ENCODE measurements at regions not wholly inside any gene's neighbourhood (a gene's known extent, or its start where the extent isn't known, plus 50 kb on each side); places are given as distances from the start of the nearest gene placed in this dataset.

DNA sequence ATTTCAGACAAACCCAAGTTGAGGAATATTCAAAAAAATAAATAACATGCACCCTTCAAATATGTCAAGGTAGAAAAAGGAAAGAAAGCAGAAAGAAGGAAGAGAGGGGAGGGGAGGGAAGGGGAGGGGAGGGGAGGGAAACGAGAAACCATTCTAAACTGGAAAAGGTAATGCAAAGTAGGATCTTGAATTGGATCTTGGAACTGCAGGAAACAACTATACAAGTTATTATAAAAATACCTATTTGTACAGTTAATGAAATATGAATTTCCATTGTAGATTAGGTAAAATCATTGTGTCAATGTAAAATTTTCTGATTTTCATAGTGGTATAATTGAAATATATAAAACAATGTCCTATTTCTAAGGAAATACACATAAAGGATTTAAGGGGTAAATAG is 668.4 kb downstream of the FAT4 start:
- H3K27me3 ChIP-seq (ENCODE audit: control insufficient read depth in 1 of 2, insufficient read depth in 2 of 2, low read length in 2 of 2) = no peaks in the 10 kb centered on the region
- intact Hi-C loops (cut with micrococcal nuclease; ENCODE audit: unreplicated experiment) = no loop called here
- H3K9me3 ChIP-seq (ENCODE audit: low read length) = no peaks in the 10 kb centered on the region
- no peak for FAIRE-seq
- in situ Hi-C loops (cut with HindIII; ENCODE audit: extremely low pct_ligation_motif_present, low pct_unique_long_range_greater_than_20kb) = no loop called here
- no peak overlapping the region for H3K9ac ChIP-seq (ENCODE audit: insufficient read depth, low read depth, low read length)
- POLR2A ChIA-PET = no interaction called here
- no peaks in the 10 kb centered on the region for H3K36me3 ChIP-seq (replicated peaks in 1 of 2; ENCODE audit: control insufficient read depth in 1 of 2, insufficient read depth in 2 of 2, low read length in 2 of 2)
- no peak overlapping the region for H3K4me2 ChIP-seq (ENCODE audit: low read depth, low read length)
- H3K79me2 ChIP-seq (ENCODE audit: insufficient read depth, low read length) = no peaks in the 10 kb centered on the region
- no TSS peak for BruUV-seq (replicated peaks)
- TF ChIP-seq ZNF709 (CRISPR knock-in tag; IDR thresholded peaks at IDR 0.05) = no peak
- peak; percentile 89 for TF ChIP-seq HNRNPK (IDR thresholded peaks at IDR 0.05; ENCODE audit: low read depth, low read length, poor library complexity, severe bottlenecking)
- H2AFZ ChIP-seq (ENCODE audit: low read length) = no peak overlapping the region
- no peak for ATAC-seq
- CTCF ChIA-PET (ENCODE audit: low intra/inter-chr PET ratio, low total read pairs) = no interaction called here
- WGBS (ENCODE audit: low lambda C conversion rate) = 0% methylated on average over 1 of the region's 1 CpG
- H3K27ac ChIP-seq (ENCODE audit: extremely low read length, insufficient read depth, low read length) = no peak overlapping the region
- no peak for DNase-seq (ENCODE audit: low spot score)
- no peaks in the 10 kb centered on the region for H4K20me1 ChIP-seq (ENCODE audit: insufficient read depth, low read length)
- H3K4me3 ChIP-seq (replicated peaks in 1 of 3; ENCODE audit: insufficient read depth in 1 of 3, low read depth in 2 of 3, low read length in 3 of 3) = no peak overlapping the region
- no peaks in the 10 kb centered on the region for H3K4me1 ChIP-seq (ENCODE audit: insufficient read depth, low read length)

DNA sequence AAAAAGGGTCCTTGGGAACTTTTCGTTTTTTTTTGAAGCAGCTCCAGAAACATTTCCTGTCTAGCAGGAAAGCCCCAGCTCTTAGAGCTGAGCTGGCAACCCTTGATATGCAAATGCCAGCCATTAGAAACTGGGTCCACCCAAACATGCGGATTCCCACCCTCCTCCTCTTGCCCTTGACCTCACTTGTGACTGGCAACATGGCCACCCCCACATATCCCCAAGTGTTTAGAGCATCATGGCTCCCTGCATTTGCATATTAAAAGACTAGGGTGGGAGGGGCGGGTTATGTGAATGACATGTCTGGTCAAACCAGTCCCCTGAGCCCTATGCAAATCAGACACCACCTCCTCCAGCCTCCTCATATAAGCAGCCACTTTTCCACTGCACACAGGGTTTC is 671.1 kb downstream of the FAT4 start:
- Histone ChIP-seq H3K79me2 (ENCODE audit: insufficient read depth, low read length) (no peaks in the 10 kb centered on the region), H3K4me2 (ENCODE audit: low read depth, low read length) (no peak overlapping the region), H3K9me3 (ENCODE audit: low read length) (no peaks in the 10 kb centered on the region), H3K36me3 (replicated peaks in 1 of 2; ENCODE audit: control insufficient read depth in 1 of 2, insufficient read depth in 2 of 2, low read length in 2 of 2) (no peaks in the 10 kb centered on the region), H3K27me3 (ENCODE audit: control insufficient read depth in 1 of 2, insufficient read depth in 2 of 2, low read length in 2 of 2) (no peaks in the 10 kb centered on the region), H4K20me1 (ENCODE audit: insufficient read depth, low read length) (no peaks in the 10 kb centered on the region), H3K9ac (ENCODE audit: insufficient read depth, low read depth, low read length) (no peak overlapping the region), H3K4me1 (ENCODE audit: insufficient read depth, low read length) (no peaks in the 10 kb centered on the region), H3K4me3 (replicated peaks in 1 of 3; ENCODE audit: insufficient read depth in 1 of 3, low read depth in 2 of 3, low read length in 3 of 3) (no peak overlapping the region), H2AFZ (ENCODE audit: low read length) (no peak overlapping the region), H3K27ac (ENCODE audit: extremely low read length, insufficient read depth, low read length) (no peak overlapping the region)
- FAIRE-seq (no peak), DNase-seq (ENCODE audit: low spot score) (no peak), ATAC-seq (no peak)
- in situ Hi-C loops (cut with HindIII; ENCODE audit: extremely low pct_ligation_motif_present, low pct_unique_long_range_greater_than_20kb) (no loop called here), intact Hi-C loops (cut with micrococcal nuclease; ENCODE audit: unreplicated experiment) (no loop called here)
- 0% methylated on average over 3 of the region's 3 CpGs for WGBS (ENCODE audit: low lambda C conversion rate)
- BruUV-seq (replicated peaks) = no TSS peak
- no peak for TF ChIP-seq EHMT2 (IDR thresholded peaks at IDR 0.05; ENCODE audit: borderline replicate concordance, low read depth, low read length)
- no peak for TF ChIP-seq NBN (conservative IDR thresholded peaks at IDR 0.05)
- no peak for TF ChIP-seq IRX3 (CRISPR knock-in tag; IDR thresholded peaks at IDR 0.05; ENCODE audit: borderline replicate concordance, low read depth)
- TF ChIP-seq WIZ (CRISPR knock-in tag; IDR thresholded peaks at IDR 0.05) = no peak
- TF ChIP-seq ZNF629 (CRISPR knock-in tag; conservative IDR thresholded peaks at IDR 0.05) = no peak
- no peak for TF ChIP-seq ZNF121 (CRISPR knock-in tag; IDR thresholded peaks at IDR 0.05)
- POLR2A ChIA-PET = no interaction called here
- CTCF ChIA-PET (ENCODE audit: low intra/inter-chr PET ratio, low total read pairs) = no interaction called here
